CD4-positive, alpha-beta T cell treated with Interleukin-4 for 4 hours (primary cell): ENCODE measurements at regions not wholly inside any gene's neighbourhood (a gene's known extent, or its start where the extent isn't known, plus 50 kb on each side); places are given as distances from the start of the nearest gene placed in this dataset.
"Not testable (repeated sequence)": the region's sequence is repeated elsewhere in the genome, so short reads cannot be mapped to it uniquely, and the experiment has no call there.

Experiments
- DNase-seq: peaks from one replicate; pipeline ENCODE4 v3.0.0-alpha.2; 2020

GRCh38 chr2:14828968-14829367 is 196.5 kb downstream of the LRATD1 start:
- no peak for DNase-seq

GRCh38 chr2:14831458-14831857 is 198.9 kb downstream of the LRATD1 start:
- DNase-seq, result no peak

GRCh38 chr2:14843507-14844204 is 211.1 kb downstream of the LRATD1 start:
- DNase-seq, result no peak

GRCh38 chr2:14855751-14856150 is 223.2 kb downstream of the LRATD1 start:
- DNase-seq, result no peak

GRCh38 chr2:14861181-14861580 is 228.7 kb downstream of the LRATD1 start:
- DNase-seq, result no peak

GRCh38 chr2:14866736-14867352 is 234.3 kb downstream of the LRATD1 start:
- no peak for DNase-seq

- no peak for DNase-seq
Measured at GRCh38 chr2:14867853-14868252, 235.3 kb downstream of the LRATD1 start.

- no peak for DNase-seq
Measured at GRCh38 chr2:14872779-14873325, 240.3 kb downstream of the LRATD1 start.

- no peak for DNase-seq
Measured at GRCh38 chr2:14881651-14882327, 249.3 kb downstream of the LRATD1 start.

GRCh38 chr2:14884651-14885050 is 252.1 kb downstream of the LRATD1 start:
- DNase-seq, result no peak

- DNase-seq, result no peak
Measured at GRCh38 chr2:14891546-14891945, 259.0 kb downstream of the LRATD1 start.

GRCh38 chr2:14896330-14897030 is 264.0 kb downstream of the LRATD1 start:
- no peak for DNase-seq

GRCh38 chr2:14899621-14900414 is 267.3 kb downstream of the LRATD1 start:
- DNase-seq, result no peak

GRCh38 chr2:14901737-14902136 is 269.2 kb downstream of the LRATD1 start:
- no peak for DNase-seq

GRCh38 chr2:14902953-14903352 is 270.4 kb downstream of the LRATD1 start:
- DNase-seq, result no peak

GRCh38 chr2:14903709-14904374 is 271.3 kb downstream of the LRATD1 start:
- DNase-seq, result peak; percentile 10

GRCh38 chr2:14904378-14904777 is 271.9 kb downstream of the LRATD1 start:
- not testable (repeated sequence) for DNase-seq

GRCh38 chr2:14905571-14905970 is 273.1 kb downstream of the LRATD1 start:
- no peak for DNase-seq

GRCh38 chr2:14907014-14907612 is 274.6 kb downstream of the LRATD1 start:
- DNase-seq, result no peak

GRCh38 chr2:14909795-14910194 is 277.3 kb downstream of the LRATD1 start:
- DNase-seq, result no peak

GRCh38 chr2:14910654-14911053 is 278.1 kb downstream of the LRATD1 start:
- DNase-seq, result no peak
